HCT116 (cell line): ENCODE measurements at regions not wholly inside any gene's neighbourhood (a gene's known extent, or its start where the extent isn't known, plus 50 kb on each side); places are given as distances from the start of the nearest gene placed in this dataset.

Source experiments
- ATAC-seq: fragments of 200-7000 bp; cut with Tn5 transposase; 2 replicates; pipeline ENCODE4 v1.9.1; 2020; ENCODE audit warnings: mild to moderate bottlenecking, moderate library complexity
- BruUV-seq: library from RNA; stranded (reverse); fragments of 400-500 nt; replicated peaks from 2 replicates; lab custom pipeline; 2021; lab: Mats Ljungman, UMichigan
- CTCF ChIA-PET: fragments of 300-600 bp; sonication (Branson Sonifier 250); formaldehyde crosslinking; loops from one replicate; lab custom pipeline; 2021; ENCODE audit warnings: antibody characterized with exemption; lab: Charles Lee
- POLR2A ChIA-PET: fragments of 300-600, 350-600 bp; sonication (Branson Sonifier 250); formaldehyde crosslinking; loops from one replicate; lab custom pipeline; 2021; ENCODE audit warnings: antibody characterized with exemption; lab: Charles Lee
- RAD21 ChIA-PET, 2 experiments: fragments of 300-600 bp; sonication (Branson Sonifier 250); formaldehyde crosslinking; loops; one replicate each; lab custom pipeline; 2023; ENCODE audit warnings: low total read pairs in 2 of 2; ENCODE audit not compliant: uncharacterized antibody in 2 of 2, unreplicated experiment in 2 of 2, low non-redundant PET in 1 of 2; lab: Charles Lee
- DNase-seq: peaks from one replicate; pipeline ENCODE4 v3.0.0-alpha.2; 2010; ENCODE audit warnings: low read depth, low spot score
- H2AFZ ChIP-seq: fragments of 200-600 bp; shearing (Covaris generic), sonication (generic); 2 replicates; pipeline ENCODE4 v1.6.1; 2017; ENCODE audit warnings: low read depth, mixed run types, mixed read lengths, antibody characterized with exemption, low read length; ENCODE audit not compliant: poor library complexity, severe bottlenecking
- H3K27ac ChIP-seq: 2 replicates; pipeline ENCODE4 v1.5.1; 2012; ENCODE audit warnings: low read depth, low read length
- H3K27me3 ChIP-seq: fragments of 200-600 bp; sonication (generic); 2 replicates; pipeline ENCODE4 v1.6.1; 2016; ENCODE audit warnings: mixed run types, low read length, mixed read lengths; ENCODE audit not compliant: insufficient read depth
- H3K36me3 ChIP-seq, 2 experiments: fragments of 200-500 bp in 1 of 2; fragments of 200-600 bp in 1 of 2; sonication (Bioruptor generic) in 1 of 2; sonication (generic) in 1 of 2; 2 replicates each; pipeline versions ENCODE4 v1.5.1 to v1.6.1; 2014 to 2016; ENCODE audit warnings: low read length in 2 of 2, inconsistent platforms in 1 of 2, mixed read lengths in 1 of 2, mixed run types in 1 of 2; ENCODE audit not compliant: insufficient read depth in 2 of 2, control insufficient read depth in 1 of 2
- H3K4me1 ChIP-seq, 2 experiments: fragments of 200-600 bp in 1 of 2; sonication (generic) in 1 of 2; 2 replicates each; pipeline versions ENCODE4 v1.5.1 to v1.6.1; 2012 to 2017; ENCODE audit warnings: low read length in 2 of 2, inconsistent platforms in 1 of 2, mild to moderate bottlenecking in 1 of 2, mixed read lengths in 1 of 2, mixed run types in 1 of 2, moderate library complexity in 1 of 2; ENCODE audit not compliant: insufficient read depth in 2 of 2, control insufficient read depth in 1 of 2
- H3K4me2 ChIP-seq: fragments of 200-600 bp; sonication (generic); 2 replicates; pipeline ENCODE4 v1.6.1; 2017; ENCODE audit warnings: mixed run types, low read length, mixed read lengths
- H3K4me3 ChIP-seq, 2 experiments: fragments of 200-600 bp in 1 of 2; sonication (generic) in 1 of 2; replicated peaks in 1 of 2; 2 replicates each; pipeline ENCODE4 v1.5.1; 2011 to 2016; ENCODE audit warnings: low read length in 2 of 2, control low read depth in 1 of 2, low read depth in 1 of 2, mild to moderate bottlenecking in 1 of 2, mixed read lengths in 1 of 2, mixed run types in 1 of 2
- H3K79me2 ChIP-seq: fragments of 200-600 bp; sonication (generic); 2 replicates; pipeline ENCODE4 v1.6.1; 2017; ENCODE audit warnings: mild to moderate bottlenecking, mixed run types, low read length, moderate library complexity, mixed read lengths; ENCODE audit not compliant: insufficient read depth
- H3K9ac ChIP-seq: fragments of 200-600 bp; sonication (generic); 2 replicates; pipeline ENCODE4 v1.6.1; 2016; ENCODE audit warnings: low read length, mixed read lengths
- H3K9me2 ChIP-seq: fragments of 200-600 bp; sonication (generic), shearing (Covaris generic); 2 replicates; pipeline ENCODE4 v1.6.1; 2017; ENCODE audit warnings: mixed run types, mild to moderate bottlenecking, moderate library complexity; ENCODE audit not compliant: insufficient read depth
- H3K9me3 ChIP-seq, 2 experiments: fragments of 200-500 bp in 1 of 2; fragments of 200-600 bp in 1 of 2; sonication (Bioruptor generic) in 1 of 2; sonication (generic) in 1 of 2; 2 replicates each; pipeline ENCODE4 v1.6.1; 2014 to 2017; ENCODE audit warnings: low read length in 2 of 2, mixed read lengths in 2 of 2, inconsistent platforms in 1 of 2, low read depth in 1 of 2, mild to moderate bottlenecking in 1 of 2, mixed run types in 1 of 2, moderate library complexity in 1 of 2; ENCODE audit not compliant: control insufficient read depth in 1 of 2, insufficient read depth in 1 of 2
- H4K20me1 ChIP-seq: fragments of 200-600 bp; sonication (generic), shearing (Covaris generic); 2 replicates; pipeline ENCODE4 v1.6.1; 2017; ENCODE audit warnings: mixed run types, mild to moderate bottlenecking, moderate library complexity; ENCODE audit not compliant: insufficient read depth
- ATF3 ChIP-seq: IDR thresholded peaks from 2 replicates; pipeline ENCODE4 v1.6.1; 2012
- CTCF ChIP-seq, 3 experiments: fragments of 200-600 bp in 1 of 3; sonication (generic) in 1 of 3; IDR thresholded peaks in 2 of 3; conservative IDR thresholded peaks in 1 of 3; 2 replicates each; pipeline ENCODE4 v1.5.1; 2012 to 2017; ENCODE audit warnings: low read depth in 2 of 3, low read length in 2 of 3, antibody characterized with exemption in 1 of 3, borderline replicate concordance in 1 of 3, control low read depth in 1 of 3, mild to moderate bottlenecking in 1 of 3, mixed read lengths in 1 of 3, mixed run types in 1 of 3, moderate library complexity in 1 of 3; ENCODE audit not compliant: insufficient read depth in 1 of 3
- EZH2phosphoT487 ChIP-seq: fragments of 200-600 bp; IDR thresholded peaks from 2 replicates; pipeline ENCODE4 v1.6.1; 2018; ENCODE audit warnings: antibody characterized with exemption, borderline replicate concordance
- POLR2A ChIP-seq: IDR thresholded peaks from 2 replicates; pipeline ENCODE4 v1.7.0; 2011; ENCODE audit warnings: borderline replicate concordance; ENCODE audit not compliant: insufficient read depth, insufficient read length; ENCODE audit errors: extremely low read depth
- REST ChIP-seq: IDR thresholded peaks from 2 replicates; pipeline ENCODE4 v1.6.1; 2012; ENCODE audit warnings: low read depth
- SP1 ChIP-seq: IDR thresholded peaks from 2 replicates; pipeline ENCODE4 v1.6.1; 2012; ENCODE audit warnings: low read depth
- SRF ChIP-seq: IDR thresholded peaks from 2 replicates; pipeline ENCODE4 v1.6.1; 2012; ENCODE audit warnings: low read depth
- TCF7L2 ChIP-seq: IDR thresholded peaks from 2 replicates; pipeline ENCODE4 v1.7.0; 2011; ENCODE audit warnings: borderline replicate concordance, inconsistent platforms; ENCODE audit not compliant: insufficient read depth, insufficient read length; ENCODE audit errors: extremely low read depth
- YY1 ChIP-seq: IDR thresholded peaks from 2 replicates; pipeline ENCODE4 v1.6.1; 2011; ENCODE audit warnings: low read length, low read depth, moderate library complexity, mild to moderate bottlenecking; ENCODE audit not compliant: insufficient replicate concordance; ENCODE audit errors: extremely low read depth
- ZBTB33 ChIP-seq: IDR thresholded peaks from 2 replicates; pipeline ENCODE4 v1.6.1; 2011; ENCODE audit warnings: mild to moderate bottlenecking, low read length, moderate library complexity; ENCODE audit not compliant: insufficient replicate concordance; ENCODE audit errors: extremely low read depth
- ZFX ChIP-seq: fragments of 450-650 bp; IDR thresholded peaks from 2 replicates; pipeline ENCODE4 v1.6.1; 2017
- ZNF274 ChIP-seq: fragments of 200-500 bp; sonication (Bioruptor generic); IDR thresholded peaks from 2 replicates; pipeline ENCODE4 v1.6.1; 2014; ENCODE audit warnings: mild to moderate bottlenecking, low read depth, low read length, inconsistent platforms
- intact Hi-C: fragments of 100-400 bp; cut with micrococcal nuclease; formaldehyde crosslinking; loops from 2 replicates; pipeline ENCODE4 v1.10.0; 2022

- TF ChIP-seq CTCF (IDR thresholded peaks at IDR 0.05 in 2 of 3, conservative IDR thresholded peaks at IDR 0.05 in 1 of 3; ENCODE audit: borderline replicate concordance in 1 of 3, insufficient read depth in 1 of 3, low read depth in 2 of 3, low read length in 2 of 3) (no peak), ZFX (no peak), SP1 (no peak), REST (no peak)
Measured at GRCh38 chr6:134719911-134720310, 230.0 kb downstream of the ALDH8A1 start (continued).

GRCh38 chr6:134719286-134719685 lies 230.6 kb downstream of the ALDH8A1 start:
- POLR2A ChIA-PET = interaction anchor here (0.6 kb wide), 1 partner anchor 580 kb away, joined by 3 read pairs; no protein-coding TSS in a partner anchor
- Histone ChIP-seq H3K27ac (no peak overlapping the region), H3K4me2 (no peak overlapping the region), H3K9me2 (no peaks in the 10 kb centered on the region), H4K20me1 (0 out of 2 replicates have a peak, but pooled peaks cover 2% of the 10 kb centered on the region), H2AFZ (no peak overlapping the region), H3K27me3 (no peaks in the 10 kb centered on the region), H3K9ac (no peak overlapping the region), H3K79me2 (no peaks in the 10 kb centered on the region), H3K4me3 (no peak overlapping the region), H3K4me1 (no peaks in the 10 kb centered on the region), H3K36me3 (no peaks in the 10 kb centered on the region), H3K9me3 (no peaks in the 10 kb centered on the region)
- DNase-seq (no peak), ATAC-seq (no peak)
- RAD21 ChIA-PET = no interaction called here
- BruUV-seq = no TSS peak
- CTCF ChIA-PET = no interaction called here
- intact Hi-C loops = no loop called here
- TF ChIP-seq SRF (no peak), EZH2phosphoT487 (no peak), REST (no peak), TCF7L2 (no peak), ATF3 (no peak), SP1 (no peak), POLR2A (no peak), ZNF274 (no peak), ZBTB33 (no peak), YY1 (no peak)
